Activated naive CD8-positive, alpha-beta T cell treated with anti-CD3 and anti-CD28 coated beads, Interleukin-2, amount 10 ng/mL, durations not matched to agents 7 days and 5 days (primary cell): ENCODE measurements at regions not wholly inside any gene's neighbourhood (a gene's known extent, or its start where the extent isn't known, plus 50 kb on each side); places are given as distances from the start of the nearest gene placed in this dataset.

Experiments used
- ATAC-seq: fragments of 150-1000 bp; cut with Tn5 transposase; one replicate; pipeline ENCODE4 v1.10.0; 2021; ENCODE audit warnings: low read depth, moderate library complexity
- POLR2A ChIA-PET: fragments of 350-600 bp; sonication (Branson Sonifier 250); formaldehyde crosslinking; loops from one replicate; lab custom pipeline; 2021; ENCODE audit warnings: antibody characterized with exemption; lab: Charles Lee
- DNase-seq: peaks from one replicate; pipeline ENCODE4 v3.0.0; 2021
- H3K27ac Mint-ChIP-seq: one replicate; pipeline ENCODE4 v1.8.0; 2022; ENCODE audit warnings: mild to moderate bottlenecking, mixed read lengths
- H3K27me3 Mint-ChIP-seq: one replicate; pipeline ENCODE4 v1.8.0; 2022; ENCODE audit warnings: mild to moderate bottlenecking, moderate library complexity, mixed read lengths
- H3K36me3 Mint-ChIP-seq: one replicate; pipeline ENCODE4 v1.8.0; 2021; ENCODE audit warnings: mild to moderate bottlenecking, mixed read lengths
- H3K4me1 Mint-ChIP-seq: one replicate; pipeline ENCODE4 v1.8.0; 2021; ENCODE audit warnings: mixed read lengths
- H3K4me3 Mint-ChIP-seq: one replicate; pipeline ENCODE4 v1.8.0; 2022; ENCODE audit warnings: mild to moderate bottlenecking, moderate library complexity, mixed read lengths
- H3K9me3 Mint-ChIP-seq: one replicate; pipeline ENCODE4 v1.8.0; 2021; ENCODE audit warnings: mixed read lengths

GRCh38 chr13:40161351-40161810 lies 505.1 kb downstream of the FOXO1 start:
- POLR2A ChIA-PET, result no interaction called here
- ATAC-seq (no peak), DNase-seq (no peak)
- H3K36me3 Mint-ChIP-seq, result no peaks in the 10 kb centered on the region
- H3K27me3 Mint-ChIP-seq, result no peaks in the 10 kb centered on the region
- no peak overlapping the region for H3K27ac Mint-ChIP-seq
- no peak overlapping the region for H3K4me3 Mint-ChIP-seq
- no peaks in the 10 kb centered on the region for H3K9me3 Mint-ChIP-seq
- peaks cover 4% of the 10 kb centered on the region for H3K4me1 Mint-ChIP-seq

GRCh38 chr13:40161931-40162330 lies 504.5 kb downstream of the FOXO1 start:
- POLR2A ChIA-PET, result no interaction called here
- no peaks in the 10 kb centered on the region for H3K9me3 Mint-ChIP-seq

DNA sequence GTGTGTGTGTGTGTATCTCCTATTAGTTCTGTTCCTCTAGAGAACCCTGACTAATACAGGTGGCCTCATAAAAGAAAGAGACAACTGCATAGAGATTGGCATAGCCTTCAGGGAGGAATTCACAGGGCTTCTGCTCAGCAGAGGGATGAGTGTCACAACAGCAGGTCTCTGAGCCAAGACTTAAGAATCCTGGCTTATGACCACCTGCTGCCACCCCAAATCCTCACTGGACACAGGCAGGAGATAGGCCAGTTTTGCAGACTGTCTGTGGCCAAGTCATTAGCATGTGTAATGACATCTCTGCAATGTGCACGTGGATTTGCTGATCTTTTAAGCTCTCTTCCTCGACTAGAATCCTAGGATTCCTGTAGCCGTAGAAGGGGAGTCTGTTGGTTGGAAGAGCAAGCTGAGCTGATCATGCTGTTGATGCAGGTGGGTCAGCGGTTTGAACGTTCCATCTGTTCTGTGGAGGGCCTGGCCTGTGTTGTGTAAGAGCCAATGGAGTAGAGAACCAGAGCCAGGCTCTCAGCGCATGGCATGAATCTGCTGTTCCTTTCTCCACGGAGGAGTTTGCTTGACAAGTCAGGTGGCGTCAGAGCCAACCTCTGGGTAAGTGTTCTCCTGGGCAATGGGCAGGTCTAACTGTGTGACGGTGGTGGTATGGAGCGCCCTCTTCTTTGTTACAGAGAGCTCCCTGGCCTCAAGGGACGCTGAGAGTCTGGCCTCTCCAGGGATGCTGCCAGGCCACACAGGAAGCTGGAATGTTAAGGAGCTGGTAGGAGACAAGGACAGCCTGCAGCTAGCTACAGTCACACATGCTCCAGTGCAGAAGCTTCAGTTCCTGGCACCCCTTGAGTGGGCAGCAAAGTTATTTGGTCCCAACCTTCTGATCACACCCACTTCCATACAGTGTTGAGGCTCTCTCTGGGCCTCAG lies 503.1 kb downstream of the FOXO1 start:
- POLR2A ChIA-PET, result interaction anchor here (0.8 kb wide), 1 partner anchor 27 kb away, joined by 3 read pairs; no protein-coding TSS in a partner anchor
- Mint-ChIP-seq H3K27ac (no peak overlapping the region), H3K4me1 (peaks cover 7% of the 10 kb centered on the region)

More at GRCh38 chr13:40161931-40162330, 504.5 kb downstream of the FOXO1 start:
- Mint-ChIP-seq H3K27me3 (no peaks in the 10 kb centered on the region), H3K4me3 (no peak overlapping the region), H3K4me1 (peaks cover 7% of the 10 kb centered on the region), H3K27ac (no peak overlapping the region), H3K36me3 (no peaks in the 10 kb centered on the region)
- ATAC-seq (no peak), DNase-seq (no peak)

GRCh38 chr13:40164133-40164532 lies 502.3 kb downstream of the FOXO1 start:
- no peak for DNase-seq
- POLR2A ChIA-PET, result interaction anchor here (0.6 to 0.8 kb wide), 2 partner anchors 23 to 26 kb away, joined by 3 read pairs; no protein-coding TSS in a partner anchor
- no peak for ATAC-seq
- H3K9me3 Mint-ChIP-seq, result no peaks in the 10 kb centered on the region
- H3K27ac Mint-ChIP-seq, result no peak overlapping the region
- no peaks in the 10 kb centered on the region for H3K27me3 Mint-ChIP-seq
- no peak overlapping the region for H3K4me3 Mint-ChIP-seq
- H3K36me3 Mint-ChIP-seq, result no peaks in the 10 kb centered on the region
- H3K4me1 Mint-ChIP-seq, result peaks cover 7% of the 10 kb centered on the region

More for the DNA sequence above, 503.1 kb downstream of the FOXO1 start:
- ATAC-seq, result no peak
- H3K9me3 Mint-ChIP-seq, result no peaks in the 10 kb centered on the region
- H3K4me3 Mint-ChIP-seq, result no peak overlapping the region
- H3K27me3 Mint-ChIP-seq, result no peaks in the 10 kb centered on the region
- H3K36me3 Mint-ChIP-seq, result no peaks in the 10 kb centered on the region
- no peak for DNase-seq

DNA sequence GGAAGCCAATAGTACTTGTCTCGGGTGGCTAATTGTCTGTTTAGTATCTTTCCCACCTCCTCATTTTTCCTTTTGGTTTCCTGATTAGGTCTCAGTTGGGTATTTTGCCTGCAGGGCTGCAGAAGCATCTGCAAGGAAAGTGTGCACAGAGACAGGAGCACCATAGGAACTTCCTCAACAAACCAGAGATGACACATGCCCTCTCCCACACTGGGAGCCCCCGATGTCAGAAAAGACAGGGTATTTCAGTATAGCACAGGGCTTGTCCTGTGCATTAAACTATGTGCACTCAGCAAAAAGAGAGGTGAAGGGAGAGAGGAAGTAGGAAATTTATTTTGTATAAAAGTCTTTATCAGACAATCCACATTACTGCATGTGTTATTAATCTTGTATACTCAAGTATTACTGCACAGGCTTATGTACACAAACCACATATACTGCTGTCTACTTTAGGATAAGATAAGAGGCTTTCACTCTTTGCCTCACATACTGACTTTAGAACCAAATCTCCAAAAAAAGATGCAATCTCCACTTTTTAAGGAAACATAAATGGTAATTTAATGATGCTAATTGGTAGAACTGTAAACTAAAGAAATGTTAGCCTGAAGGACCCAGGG lies 501.0 kb downstream of the FOXO1 start:
- Mint-ChIP-seq H3K36me3 (no peaks in the 10 kb centered on the region), H3K4me1 (peaks cover 7% of the 10 kb centered on the region), H3K27me3 (peaks cover 3% of the 10 kb centered on the region), H3K27ac (no peak overlapping the region), H3K4me3 (no peak overlapping the region), H3K9me3 (no peaks in the 10 kb centered on the region)
- DNase-seq (no peak), ATAC-seq (no peak)
- POLR2A ChIA-PET, result no interaction called here

- POLR2A ChIA-PET, result interaction anchor here (1.0 to 1.5 kb wide), 2 partner anchors 16 to 20 kb away, joined by 3 read pairs; no protein-coding TSS in a partner anchor
- H3K4me3 Mint-ChIP-seq, result no peak overlapping the region
- H3K4me1 Mint-ChIP-seq, result peaks cover 11% of the 10 kb centered on the region
- H3K27ac Mint-ChIP-seq, result no peak overlapping the region
- no peak for ATAC-seq
- no peak for DNase-seq
- peaks cover 3% of the 10 kb centered on the region for H3K27me3 Mint-ChIP-seq
- no peaks in the 10 kb centered on the region for H3K9me3 Mint-ChIP-seq
- no peaks in the 10 kb centered on the region for H3K36me3 Mint-ChIP-seq
Measured at GRCh38 chr13:40167327-40167726, 499.1 kb downstream of the FOXO1 start.

GRCh38 chr13:40168425-40169166 lies 497.8 kb downstream of the FOXO1 start:
- POLR2A ChIA-PET, result interaction anchor here (1.0 to 2.8 kb wide), 2 partner anchors 14 to 19 kb away, joined by 3 to 8 read pairs; no protein-coding TSS in a partner anchor
- Mint-ChIP-seq H3K36me3 (no peaks in the 10 kb centered on the region), H3K4me1 (peaks cover 11% of the 10 kb centered on the region), H3K4me3 (no peak overlapping the region), H3K27me3 (peaks cover 3% of the 10 kb centered on the region), H3K27ac (no peak overlapping the region), H3K9me3 (no peaks in the 10 kb centered on the region)
- DNase-seq, result no peak
- no peak for ATAC-seq

GRCh38 chr13:40169476-40169875 lies 497.0 kb downstream of the FOXO1 start:
- POLR2A ChIA-PET, result interaction anchor here (2.8 kb wide), 1 partner anchor 18 kb away, joined by 8 read pairs; no protein-coding TSS in a partner anchor
- DNase-seq (no peak), ATAC-seq (no peak)
- no peak overlapping the region for H3K4me3 Mint-ChIP-seq
- H3K4me1 Mint-ChIP-seq, result peaks cover 11% of the 10 kb centered on the region
- H3K27ac Mint-ChIP-seq, result no peak overlapping the region
- H3K27me3 Mint-ChIP-seq, result peaks cover 3% of the 10 kb centered on the region
- H3K36me3 Mint-ChIP-seq, result no peaks in the 10 kb centered on the region
- H3K9me3 Mint-ChIP-seq, result no peaks in the 10 kb centered on the region

- Mint-ChIP-seq H3K9me3 (no peaks in the 10 kb centered on the region), H3K27ac (no peak overlapping the region), H3K4me1 (peaks cover 11% of the 10 kb centered on the region), H3K4me3 (no peak overlapping the region), H3K36me3 (no peaks in the 10 kb centered on the region), H3K27me3 (peaks cover 3% of the 10 kb centered on the region)
- ATAC-seq (no peak), DNase-seq (no peak)
- POLR2A ChIA-PET, result interaction anchor here (2.8 kb wide), 1 partner anchor 17 kb away, joined by 8 read pairs; no protein-coding TSS in a partner anchor
Measured at GRCh38 chr13:40170091-40170490, 496.4 kb downstream of the FOXO1 start.

GRCh38 chr13:40170982-40171381 lies 495.5 kb downstream of the FOXO1 start:
- POLR2A ChIA-PET, result interaction anchor here (0.7 to 2.8 kb wide), 2 partner anchors 17 to 36 kb away, joined by 4 to 8 read pairs; no protein-coding TSS in a partner anchor
- Mint-ChIP-seq H3K36me3 (peaks cover 1% of the 10 kb centered on the region), H3K4me3 (no peak overlapping the region), H3K27me3 (peaks cover 3% of the 10 kb centered on the region), H3K4me1 (peaks cover 8% of the 10 kb centered on the region), H3K9me3 (no peaks in the 10 kb centered on the region), H3K27ac (no peak overlapping the region)
- ATAC-seq (no peak), DNase-seq (no peak)

DNA sequence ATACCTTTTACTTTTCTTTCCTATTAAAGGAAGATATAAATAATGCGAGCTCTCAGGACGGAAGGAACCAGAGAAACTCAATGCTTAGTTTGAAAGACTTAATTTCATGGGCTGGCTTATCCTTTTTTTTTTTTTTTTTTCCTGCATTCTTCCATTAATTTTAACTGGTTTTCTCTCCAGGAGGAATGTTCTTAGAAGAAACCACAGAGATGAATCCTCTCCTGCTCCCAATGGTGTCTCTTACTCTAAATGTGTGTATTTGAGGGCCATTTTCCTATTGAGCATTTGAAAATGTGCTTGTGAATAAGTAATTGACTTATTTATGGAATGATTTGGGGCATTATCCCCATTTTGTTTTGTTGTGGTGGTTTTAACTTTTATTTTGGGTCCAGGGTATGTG lies 494.9 kb downstream of the FOXO1 start:
- no peak overlapping the region for H3K4me3 Mint-ChIP-seq
- POLR2A ChIA-PET, result interaction anchor here (0.7 kb wide), 1 partner anchor 36 kb away, joined by 4 read pairs; no protein-coding TSS in a partner anchor

GRCh38 chr13:40172149-40172591 lies 494.3 kb downstream of the FOXO1 start:
- Mint-ChIP-seq H3K4me3 (no peak overlapping the region), H3K9me3 (no peaks in the 10 kb centered on the region), H3K27me3 (peaks cover 3% of the 10 kb centered on the region), H3K36me3 (peaks cover 1% of the 10 kb centered on the region), H3K27ac (no peak overlapping the region), H3K4me1 (peaks cover 4% of the 10 kb centered on the region)
- POLR2A ChIA-PET, result no interaction called here
- DNase-seq (no peak), ATAC-seq (peak; percentile 30)

More for the DNA sequence above, 494.9 kb downstream of the FOXO1 start:
- Mint-ChIP-seq H3K27me3 (peaks cover 3% of the 10 kb centered on the region), H3K36me3 (peaks cover 1% of the 10 kb centered on the region), H3K27ac (no peak overlapping the region), H3K9me3 (no peaks in the 10 kb centered on the region), H3K4me1 (peaks cover 5% of the 10 kb centered on the region)
- DNase-seq (no peak), ATAC-seq (no peak)
